HUES64 (cell line): ENCODE measurements at regions not wholly inside any gene's neighbourhood (a gene's known extent, or its start where the extent isn't known, plus 50 kb on each side); places are given as distances from the start of the nearest gene placed in this dataset.

Experiments
- H3K27ac ChIP-seq: 2 replicates; pipeline ENCODE4 v1.7.0; 2013; ENCODE audit warnings: low read depth, low read length, inconsistent platforms
- H3K27me3 ChIP-seq: 2 replicates; pipeline ENCODE4 v1.6.1; 2013; ENCODE audit warnings: mild to moderate bottlenecking, low read length; ENCODE audit not compliant: insufficient read depth
- H3K36me3 ChIP-seq: 2 replicates; pipeline ENCODE4 v1.6.1; 2013; ENCODE audit warnings: mild to moderate bottlenecking, low read length; ENCODE audit not compliant: insufficient read depth
- H3K4me1 ChIP-seq: 2 replicates; pipeline ENCODE4 v1.6.1; 2013; ENCODE audit warnings: mild to moderate bottlenecking, low read length, moderate library complexity; ENCODE audit not compliant: insufficient read depth
- H3K4me3 ChIP-seq: 2 replicates; pipeline ENCODE4 v1.5.1; 2013; ENCODE audit warnings: mild to moderate bottlenecking, low read length, moderate library complexity
- H3K9ac ChIP-seq: 2 replicates; pipeline ENCODE4 v1.6.1; 2013; ENCODE audit warnings: mild to moderate bottlenecking, low read depth, low read length
- H3K9me3 ChIP-seq: 2 replicates; pipeline ENCODE4 v1.6.1; 2013; ENCODE audit warnings: low read depth, low read length; ENCODE audit not compliant: insufficient read depth
- WGBS: fragments of 150-250, 120-280 bp; methylation state at CpG from one replicate; pipeline ENCODE4 v1.1.7; 2013; ENCODE audit warnings: missing lambda C conversion rate; 5-methylcytosine and 5-hydroxymethylcytosine counted together

DNA sequence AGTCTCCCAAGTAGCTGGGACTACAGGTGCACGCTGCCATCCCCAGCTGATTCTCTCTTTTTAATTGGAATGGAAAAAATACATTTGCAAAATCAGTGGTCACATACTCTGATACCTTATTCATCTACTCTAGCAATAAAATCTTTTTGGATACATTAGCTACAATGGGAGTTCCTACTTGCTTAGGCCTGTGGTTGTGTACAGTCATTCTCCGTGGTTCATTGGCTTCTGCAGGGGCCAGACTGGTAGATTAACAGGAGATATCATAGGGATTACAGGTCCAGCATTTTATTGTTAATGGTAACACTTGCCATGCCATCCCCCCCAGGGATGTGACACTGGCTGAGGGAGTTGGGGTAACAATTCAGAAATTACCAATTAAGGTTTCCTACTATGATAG is 140.0 kb downstream of the ADAMTS15 start:
- H3K9ac ChIP-seq, result no peak overlapping the region
- no peaks in the 10 kb centered on the region for H3K27me3 ChIP-seq
- no peaks in the 10 kb centered on the region for H3K36me3 ChIP-seq
- WGBS, result 92% methylated on average over 2 of the region's 2 CpGs
- H3K4me3 ChIP-seq, result no peak overlapping the region
- no peaks in the 10 kb centered on the region for H3K9me3 ChIP-seq
- peaks cover 14% of the 10 kb centered on the region for H3K4me1 ChIP-seq
- no peak overlapping the region for H3K27ac ChIP-seq

GRCh38 chr11:130592056-130592455 is 143.6 kb downstream of the ADAMTS15 start:
- Histone ChIP-seq H3K36me3 (no peaks in the 10 kb centered on the region), H3K4me3 (no peak overlapping the region), H3K9ac (no peak overlapping the region), H3K27me3 (no peaks in the 10 kb centered on the region), H3K9me3 (no peaks in the 10 kb centered on the region), H3K4me1 (no peaks in the 10 kb centered on the region), H3K27ac (no peak overlapping the region)
- 45% methylated on average over 2 of the region's 2 CpGs for WGBS

DNA sequence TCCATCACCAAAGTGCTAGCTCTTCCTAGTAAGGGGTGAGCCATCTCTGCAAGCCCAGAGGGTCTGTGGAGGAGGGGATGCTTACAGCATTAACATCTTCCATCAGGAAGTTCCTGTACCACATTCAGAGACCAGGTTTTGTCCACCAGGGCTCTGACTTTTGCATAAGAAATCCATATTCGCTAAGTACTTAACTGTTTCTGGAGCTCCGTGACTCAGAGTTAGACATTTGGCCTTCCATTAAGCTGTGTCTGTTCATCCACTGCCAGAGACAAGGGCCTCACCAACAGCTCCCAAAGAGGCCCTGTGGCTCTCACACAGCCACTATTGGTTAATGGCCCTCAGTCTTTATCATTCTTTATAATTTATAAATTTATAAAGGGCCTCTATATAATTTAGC is 144.6 kb downstream of the ADAMTS15 start:
- no peak overlapping the region for H3K27ac ChIP-seq
- 97% methylated on average over 2 of the region's 2 CpGs for WGBS

DNA sequence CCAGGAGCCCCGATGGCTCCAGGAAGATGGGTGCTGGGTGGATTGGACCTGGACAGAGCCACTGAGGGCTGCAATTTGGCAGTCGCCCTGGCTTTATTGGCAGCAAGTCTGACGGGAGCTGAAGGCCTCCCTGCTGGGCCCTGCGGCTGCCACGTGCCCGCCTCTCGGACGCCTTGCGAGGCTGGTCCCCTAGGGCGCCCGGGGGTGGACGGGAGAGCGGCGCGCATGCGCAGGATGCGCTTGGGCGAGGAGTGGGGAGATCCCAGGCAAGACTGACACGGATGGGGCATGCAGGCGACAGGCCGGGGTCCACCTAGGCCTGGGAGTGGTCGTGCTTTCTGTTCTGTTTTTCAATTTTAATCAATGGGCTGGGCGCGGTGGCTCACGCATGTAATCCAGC is 150.0 kb downstream of the ADAMTS15 start:
- Histone ChIP-seq H3K9me3 (no peaks in the 10 kb centered on the region), H3K27me3 (no peaks in the 10 kb centered on the region), H3K27ac (no peak overlapping the region), H3K36me3 (no peaks in the 10 kb centered on the region), H3K4me3 (no peak overlapping the region), H3K9ac (no peak overlapping the region), H3K4me1 (peaks cover 23% of the 10 kb centered on the region)
- 95% methylated on average over 25 of the region's 25 CpGs for WGBS

More for the DNA sequence above, 144.6 kb downstream of the ADAMTS15 start:
- no peaks in the 10 kb centered on the region for H3K4me1 ChIP-seq
- no peak overlapping the region for H3K4me3 ChIP-seq
- H3K9ac ChIP-seq, result no peak overlapping the region
- H3K36me3 ChIP-seq, result no peaks in the 10 kb centered on the region
- no peaks in the 10 kb centered on the region for H3K27me3 ChIP-seq
- no peaks in the 10 kb centered on the region for H3K9me3 ChIP-seq

DNA sequence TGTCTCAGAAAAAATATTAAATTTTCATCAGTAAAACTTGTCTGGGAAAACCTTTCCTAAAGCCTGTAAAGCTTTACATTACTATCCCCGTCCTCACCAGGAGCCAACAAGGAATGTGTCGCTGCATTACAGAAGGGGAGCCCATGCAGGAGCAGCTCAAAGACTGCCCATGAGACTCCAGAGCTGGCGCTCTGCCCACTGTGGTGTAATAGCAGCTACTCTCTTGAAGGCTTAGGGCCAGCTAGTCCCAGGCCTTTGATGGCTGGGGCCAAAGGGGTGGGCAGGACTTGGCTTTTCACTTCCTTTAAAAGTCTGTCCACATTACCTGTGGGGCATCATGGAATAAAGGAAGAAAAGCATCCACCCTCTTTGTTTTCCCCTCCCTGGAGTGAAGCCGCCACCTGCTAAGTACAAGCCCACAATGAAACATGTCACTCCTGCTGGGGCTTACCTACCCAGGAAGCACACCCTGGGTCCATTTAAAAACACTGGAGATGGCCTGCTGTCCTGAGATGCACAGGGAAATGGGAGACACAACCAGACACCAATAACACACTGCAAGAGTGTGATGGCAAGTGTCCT is 150.7 kb downstream of the ADAMTS15 start:
- peaks cover 23% of the 10 kb centered on the region for H3K4me1 ChIP-seq
- H3K27me3 ChIP-seq, result no peaks in the 10 kb centered on the region
- H3K9ac ChIP-seq, result no peak overlapping the region
- 78% methylated on average over 4 of the region's 4 CpGs for WGBS
- H3K36me3 ChIP-seq, result no peaks in the 10 kb centered on the region
- H3K27ac ChIP-seq, result no peak overlapping the region
- no peaks in the 10 kb centered on the region for H3K9me3 ChIP-seq
- no peak overlapping the region for H3K4me3 ChIP-seq

DNA sequence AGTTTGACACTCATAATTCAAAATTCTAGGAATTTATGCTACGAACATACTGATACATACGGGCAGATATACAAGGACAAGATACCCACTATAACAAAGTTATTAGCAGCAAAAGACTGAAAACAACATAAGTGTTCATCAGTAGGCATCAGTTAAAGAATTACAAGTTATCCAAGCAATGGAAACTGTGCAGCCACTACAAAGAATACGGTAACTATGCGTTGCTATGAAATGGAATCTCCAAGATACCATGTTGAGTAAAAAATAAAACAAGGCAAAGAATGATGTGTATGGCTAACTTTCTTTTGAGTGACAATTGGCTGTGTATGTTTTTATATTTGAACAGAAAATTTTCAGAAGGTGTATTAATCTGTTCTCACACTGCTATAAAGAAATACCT is 151.7 kb downstream of the ADAMTS15 start:
- Histone ChIP-seq H3K4me1 (peaks cover 23% of the 10 kb centered on the region), H3K4me3 (no peak overlapping the region), H3K36me3 (no peaks in the 10 kb centered on the region), H3K27ac (0 out of 2 replicates have a peak overlapping the region, but pooled peaks have one; percentile 0), H3K27me3 (no peaks in the 10 kb centered on the region), H3K9ac (no peak overlapping the region), H3K9me3 (no peaks in the 10 kb centered on the region)
- WGBS, result 65% methylated on average over 4 of the region's 4 CpGs

- Histone ChIP-seq H3K4me3 (no peak overlapping the region), H3K4me1 (peaks cover 23% of the 10 kb centered on the region), H3K9ac (no peak overlapping the region), H3K27ac (peak overlapping the region; percentile 0; the same call in 1 of the 2 replicates), H3K9me3 (no peaks in the 10 kb centered on the region), H3K36me3 (no peaks in the 10 kb centered on the region), H3K27me3 (no peaks in the 10 kb centered on the region)
- WGBS, result 41% methylated on average over 4 of the region's 5 CpGs
These were observed 152.2 kb downstream of the ADAMTS15 start for GRCh38 chr11:130600616-130601015.

DNA sequence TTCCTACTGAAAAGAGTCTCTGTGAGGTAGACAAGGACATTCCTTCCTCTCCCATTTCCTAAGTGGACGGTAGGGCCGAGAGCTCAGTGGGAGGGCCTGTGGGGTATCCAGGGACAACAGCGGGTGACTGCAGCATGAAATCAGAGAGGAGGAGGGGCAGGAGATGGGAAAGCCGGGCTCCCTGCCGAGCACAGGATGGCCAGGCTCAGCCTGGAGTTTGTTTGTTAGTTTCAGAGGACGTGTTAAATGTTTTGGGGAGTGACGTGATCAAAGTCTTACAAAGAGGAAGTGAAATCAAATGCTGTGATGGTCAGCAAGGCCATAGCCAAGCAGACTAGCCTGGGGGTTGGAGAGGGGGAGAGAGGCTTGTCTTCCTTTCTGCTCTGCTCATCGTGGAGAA is 152.7 kb downstream of the ADAMTS15 start:
- Histone ChIP-seq H3K9ac (no peak overlapping the region), H3K9me3 (no peaks in the 10 kb centered on the region)

DNA sequence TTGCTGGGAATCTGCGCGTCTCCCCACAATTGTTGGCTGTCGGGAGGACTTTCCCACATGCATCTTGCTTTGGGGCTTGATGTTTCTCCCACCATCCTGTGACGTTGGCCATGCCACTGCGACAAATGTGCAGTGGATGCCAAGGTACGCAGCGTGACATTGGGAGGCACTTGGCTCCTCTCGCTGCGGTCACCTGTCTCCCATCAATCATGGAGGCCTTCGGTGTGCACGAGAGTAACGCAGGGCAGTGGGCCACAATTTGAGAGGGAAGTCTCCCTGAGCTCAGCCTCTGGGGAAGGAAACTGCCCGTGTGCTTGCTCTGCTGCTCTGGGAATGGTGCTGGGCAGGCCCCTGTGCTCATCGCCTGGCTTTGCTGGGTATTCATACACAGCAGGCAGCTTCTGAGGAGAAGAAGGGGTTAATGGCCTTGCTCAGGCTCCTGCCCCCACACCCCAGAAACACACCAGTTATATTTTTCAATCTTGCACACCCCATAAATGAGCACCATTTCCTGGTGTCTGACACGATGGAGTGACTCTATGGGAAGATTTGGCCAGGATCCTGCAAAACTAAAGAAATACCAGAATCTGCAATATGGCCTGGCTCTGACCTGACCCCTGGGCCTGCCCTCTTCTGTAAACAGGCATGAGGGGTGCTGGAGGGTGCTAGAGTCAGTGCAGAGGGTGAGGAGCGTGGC is 153.5 kb downstream of the ADAMTS15 start:
- Histone ChIP-seq H3K9ac (no peak overlapping the region), H3K4me1 (peaks cover 23% of the 10 kb centered on the region), H3K27ac (no peak overlapping the region), H3K27me3 (no peaks in the 10 kb centered on the region), H3K4me3 (no peak overlapping the region), H3K9me3 (no peaks in the 10 kb centered on the region), H3K36me3 (no peaks in the 10 kb centered on the region)
- WGBS, result 94% methylated on average over 16 of the region's 16 CpGs

More for the DNA sequence above, 152.7 kb downstream of the ADAMTS15 start:
- H3K4me1 ChIP-seq, result peaks cover 23% of the 10 kb centered on the region
- no peaks in the 10 kb centered on the region for H3K36me3 ChIP-seq
- H3K4me3 ChIP-seq, result no peak overlapping the region
- 12% methylated on average over 8 of the region's 8 CpGs for WGBS
- H3K27ac ChIP-seq, result peak overlapping the region; percentile 0; the same call in 1 of the 2 replicates
- H3K27me3 ChIP-seq, result no peaks in the 10 kb centered on the region

DNA sequence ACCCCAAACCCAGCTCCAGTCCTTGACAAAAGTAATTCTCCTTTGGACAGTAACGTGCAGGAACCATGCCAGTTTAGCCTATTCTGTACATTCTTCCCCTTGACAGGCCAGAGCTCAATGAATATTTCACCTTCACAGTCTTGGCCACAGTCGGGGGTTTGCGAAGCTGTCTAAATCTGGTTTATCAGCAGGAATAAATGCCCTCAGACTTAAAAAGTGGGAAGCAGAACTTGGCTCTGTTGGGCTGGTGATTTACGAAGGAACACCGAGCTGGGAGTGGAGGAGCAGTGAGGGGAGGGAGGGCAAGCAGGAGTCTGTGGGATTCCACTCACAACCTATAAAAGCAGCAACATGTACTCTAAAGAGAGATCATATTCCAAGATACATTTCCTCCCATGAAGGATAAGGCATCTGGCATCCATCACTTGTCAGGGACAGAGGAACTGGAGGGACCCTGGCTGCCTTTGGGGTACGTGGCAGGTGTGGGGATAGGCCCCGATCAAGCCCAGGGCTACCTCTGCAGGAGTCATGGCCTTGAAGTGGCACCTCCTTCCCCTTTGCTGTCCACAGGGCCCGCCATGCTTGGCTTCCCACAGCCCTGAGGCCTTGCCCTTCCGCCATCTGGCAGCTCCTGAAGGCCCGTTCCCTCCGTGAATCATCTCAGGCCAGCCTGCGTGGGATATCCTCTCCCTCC is 154.3 kb downstream of the ADAMTS15 start:
- no peak overlapping the region for H3K4me3 ChIP-seq
- H3K36me3 ChIP-seq, result no peaks in the 10 kb centered on the region
- H3K4me1 ChIP-seq, result peaks cover 23% of the 10 kb centered on the region
- H3K27ac ChIP-seq, result no peak overlapping the region
- 96% methylated on average over 12 of the region's 12 CpGs for WGBS
- H3K27me3 ChIP-seq, result no peaks in the 10 kb centered on the region
- no peak overlapping the region for H3K9ac ChIP-seq
- H3K9me3 ChIP-seq, result no peaks in the 10 kb centered on the region

GRCh38 chr11:130603335-130603906 is 155.0 kb downstream of the ADAMTS15 start:
- H3K36me3 ChIP-seq, result no peaks in the 10 kb centered on the region
- H3K27ac ChIP-seq, result no peak overlapping the region
- H3K9me3 ChIP-seq, result no peaks in the 10 kb centered on the region
- H3K4me1 ChIP-seq, result peaks cover 23% of the 10 kb centered on the region
- WGBS, result 94% methylated on average over 7 of the region's 7 CpGs
- H3K9ac ChIP-seq, result no peak overlapping the region
- H3K27me3 ChIP-seq, result no peaks in the 10 kb centered on the region
- no peak overlapping the region for H3K4me3 ChIP-seq
